ENCODE measurements at regions not wholly inside any gene's neighbourhood (a gene's known extent, or its start where the extent isn't known, plus 50 kb on each side); places are given as distances from the start of the nearest gene placed in this dataset.

- Histone ChIP-seq H3K27ac (ENCODE audit: insufficient read depth, low read depth, low read length) (no peak overlapping the region), H4K20me1 (replicated peaks; ENCODE audit: control insufficient read depth, extremely low read depth, insufficient read depth, low read length) (no peaks in the 10 kb centered on the region), H3K9ac (replicated peaks; ENCODE audit: extremely low read depth, insufficient read depth, low read length) (no peak overlapping the region), H3K4me2 (ENCODE audit: insufficient read depth, low read length) (no peak overlapping the region), H3K36me3 (ENCODE audit: control insufficient read depth in 2 of 2, extremely low read depth in 1 of 2, insufficient read depth in 2 of 2, low read length in 2 of 2) (no peaks in the 10 kb centered on the region), H3K27me3 (ENCODE audit: control insufficient read depth in 2 of 2, insufficient read depth in 2 of 2, low read length in 2 of 2) (no peaks in the 10 kb centered on the region), H3K9me3 (replicated peaks; ENCODE audit: control insufficient read depth, insufficient read depth, low read length) (peaks cover 1% of the 10 kb centered on the region), H3K9me1 (replicated peaks; ENCODE audit: control insufficient read depth, extremely low read depth, insufficient read depth, low read length) (no peaks in the 10 kb centered on the region), H2AFZ (ENCODE audit: low read depth, low read length) (no peak overlapping the region), H3K79me2 (ENCODE audit: control insufficient read depth, insufficient read depth, low read length) (no peaks in the 10 kb centered on the region), H3K4me1 (ENCODE audit: control insufficient read depth, extremely low read depth, insufficient read depth, low read length) (no peaks in the 10 kb centered on the region), H3K4me3 (replicated peaks in 1 of 3; ENCODE audit: insufficient read depth in 1 of 3, low read depth in 1 of 3, low read length in 3 of 3) (no peak overlapping the region)
- FAIRE-seq (no peak), DNase-seq (ENCODE audit: low read depth, low spot score) (no peak)
- intact Hi-C loops (cut with micrococcal nuclease) = loop anchor here (2.0 to 10.0 kb wide), 2 partner anchors 883 to 1609 kb away; partner anchors contain the start of gene TMEM132B
- POLR2A ChIA-PET = no interaction called here
- dilution Hi-C loops (cut with MboI; ENCODE audit: extremely low pct_ligation_motif_present, low sequenced_read_pairs) = no loop called here
- TF ChIP-seq JUN (IDR thresholded peaks at IDR 0.05; ENCODE audit: borderline replicate concordance, insufficient read depth, insufficient read length, low read depth) (no peak), FOS (IDR thresholded peaks at IDR 0.05; ENCODE audit: borderline replicate concordance, insufficient read depth, low read length) (no peak), MYC (IDR thresholded peaks at IDR 0.05; ENCODE audit: low read depth, low read length) (no peak), GATA2 (IDR thresholded peaks at IDR 0.05; ENCODE audit: insufficient read depth, insufficient read length, low read depth, low read length) (no peak), POLR2A (IDR thresholded peaks at IDR 0.05; ENCODE audit: low read depth, low read length) (no peak), EZH2 (IDR thresholded peaks at IDR 0.05; ENCODE audit: borderline replicate concordance, low read depth, low read length, severe bottlenecking) (no peak), POLR2AphosphoS5 (IDR thresholded peaks at IDR 0.05; ENCODE audit: insufficient read depth, low read depth, low read length) (no peak)
- TF ChIP-seq, protein P1, sequence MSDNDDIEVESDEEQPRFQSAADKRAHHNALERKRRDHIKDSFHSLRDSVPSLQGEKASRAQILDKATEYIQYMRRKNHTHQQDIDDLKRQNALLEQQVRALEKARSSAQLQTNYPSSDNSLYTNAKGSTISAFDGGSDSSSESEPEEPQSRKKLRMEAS (IDR thresholded peaks at IDR 0.05; ENCODE audit: insufficient read depth, insufficient read length) = no peak
- TF ChIP-seq, protein P2, sequence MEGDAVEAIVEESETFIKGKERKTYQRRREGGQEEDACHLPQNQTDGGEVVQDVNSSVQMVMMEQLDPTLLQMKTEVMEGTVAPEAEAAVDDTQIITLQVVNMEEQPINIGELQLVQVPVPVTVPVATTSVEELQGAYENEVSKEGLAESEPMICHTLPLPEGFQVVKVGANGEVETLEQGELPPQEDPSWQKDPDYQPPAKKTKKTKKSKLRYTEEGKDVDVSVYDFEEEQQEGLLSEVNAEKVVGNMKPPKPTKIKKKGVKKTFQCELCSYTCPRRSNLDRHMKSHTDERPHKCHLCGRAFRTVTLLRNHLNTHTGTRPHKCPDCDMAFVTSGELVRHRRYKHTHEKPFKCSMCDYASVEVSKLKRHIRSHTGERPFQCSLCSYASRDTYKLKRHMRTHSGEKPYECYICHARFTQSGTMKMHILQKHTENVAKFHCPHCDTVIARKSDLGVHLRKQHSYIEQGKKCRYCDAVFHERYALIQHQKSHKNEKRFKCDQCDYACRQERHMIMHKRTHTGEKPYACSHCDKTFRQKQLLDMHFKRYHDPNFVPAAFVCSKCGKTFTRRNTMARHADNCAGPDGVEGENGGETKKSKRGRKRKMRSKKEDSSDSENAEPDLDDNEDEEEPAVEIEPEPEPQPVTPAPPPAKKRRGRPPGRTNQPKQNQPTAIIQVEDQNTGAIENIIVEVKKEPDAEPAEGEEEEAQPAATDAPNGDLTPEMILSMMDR (IDR thresholded peaks at IDR 0.05; ENCODE audit: extremely low read depth in 1 of 2, insufficient read depth in 1 of 2, low read depth in 1 of 2, low read length in 2 of 2) = no peak
- CTCF ChIA-PET = no interaction called here
- BruUV-seq (replicated peaks) = no TSS peak
Measured at GRCh38 chr12:126067626-126068329, 1002.5 kb downstream of the AACS start.

Data from endothelial cell of umbilical vein (primary cell).